Neutrophil (primary cell): ENCODE measurements at regions not wholly inside any gene's neighbourhood (a gene's known extent, or its start where the extent isn't known, plus 50 kb on each side); places are given as distances from the start of the nearest gene placed in this dataset.

ENCODE experiments used
- H3K27ac ChIP-seq: fragments of 200-600 bp; sonication (generic); 2 replicates; pipeline ENCODE4 v1.5.1; 2016; ENCODE audit warnings: mild to moderate bottlenecking, moderate library complexity
- H3K27me3 ChIP-seq: fragments of 200-600 bp; sonication (generic); 2 replicates; pipeline ENCODE4 v1.6.0; 2016; ENCODE audit warnings: mild to moderate bottlenecking
- H3K36me3 ChIP-seq: fragments of 200-600 bp; sonication (generic); 2 replicates; pipeline ENCODE4 v1.5.1; 2017
- H3K4me1 ChIP-seq, 2 experiments: fragments of 200-600 bp in 1 of 2; sonication (generic) in 1 of 2; 1 replicate in 1 of 2; 2 replicates in 1 of 2; pipeline versions ENCODE4 v1.5.1 to v1.6.1; 2013 to 2016; ENCODE audit warnings: low read depth in 1 of 2, low read length in 1 of 2, mild to moderate bottlenecking in 1 of 2, moderate library complexity in 1 of 2; ENCODE audit not compliant: control insufficient read depth in 1 of 2, insufficient read depth in 1 of 2
- H3K4me3 ChIP-seq, 2 experiments: fragments of 200-600 bp in 1 of 2; sonication (generic) in 1 of 2; 1 replicate in 1 of 2; 2 replicates in 1 of 2; pipeline ENCODE4 v1.5.1; 2013 to 2016; ENCODE audit warnings: low read depth in 1 of 2, low read length in 1 of 2, mild to moderate bottlenecking in 1 of 2, moderate library complexity in 1 of 2
- H3K9me3 ChIP-seq: fragments of 200-600 bp; sonication (generic); 2 replicates; pipeline ENCODE4 v1.5.1; 2016
- CTCF ChIP-seq: fragments of 200-600 bp; sonication (generic); IDR thresholded peaks from 2 replicates; pipeline ENCODE4 v1.5.1; 2016; ENCODE audit warnings: antibody characterized with exemption

GRCh38 chr12:128007250-128007649 lies 259.7 kb upstream of the TMEM132C start:
- Histone ChIP-seq H3K4me3 (no peak overlapping the region), H3K36me3 (no peaks in the 10 kb centered on the region), H3K27me3 (no peaks in the 10 kb centered on the region), H3K4me1 (no peaks in the 10 kb centered on the region), H3K27ac (no peak overlapping the region), H3K9me3 (no peaks in the 10 kb centered on the region)
- no peak for TF ChIP-seq CTCF

- Histone ChIP-seq H3K4me3 (no peak overlapping the region), H3K36me3 (no peaks in the 10 kb centered on the region), H3K27ac (no peak overlapping the region), H3K9me3 (no peaks in the 10 kb centered on the region), H3K27me3 (no peaks in the 10 kb centered on the region), H3K4me1 (no peaks in the 10 kb centered on the region)
- TF ChIP-seq CTCF, result no peak
These were observed 258.6 kb upstream of the TMEM132C start for GRCh38 chr12:128008341-128008740.

DNA sequence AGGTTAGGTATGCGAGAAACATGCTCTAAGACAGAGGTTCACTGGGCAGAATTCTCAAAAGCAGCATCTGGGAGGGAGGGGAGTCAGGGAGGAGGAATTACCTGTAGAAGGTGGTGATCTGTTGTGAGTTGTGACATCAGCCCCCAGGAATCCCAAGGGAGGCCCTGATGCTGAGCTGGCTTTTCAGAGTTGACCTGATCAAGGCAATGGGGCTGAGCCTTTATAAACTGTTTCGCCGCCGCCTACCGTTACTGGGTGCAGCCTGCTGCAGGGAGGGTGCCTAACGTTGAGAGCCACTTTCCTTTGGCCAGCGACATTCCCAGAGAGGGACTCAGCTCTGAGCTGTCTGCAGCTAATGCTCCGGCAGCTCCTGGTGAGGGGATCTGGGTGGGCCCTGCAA lies 257.9 kb upstream of the TMEM132C start:
- H3K36me3 ChIP-seq, result no peaks in the 10 kb centered on the region
- no peaks in the 10 kb centered on the region for H3K27me3 ChIP-seq
- H3K27ac ChIP-seq, result no peak overlapping the region
- no peaks in the 10 kb centered on the region for H3K9me3 ChIP-seq
- H3K4me3 ChIP-seq, result no peak overlapping the region
- TF ChIP-seq CTCF, result no peak
- no peaks in the 10 kb centered on the region for H3K4me1 ChIP-seq

DNA sequence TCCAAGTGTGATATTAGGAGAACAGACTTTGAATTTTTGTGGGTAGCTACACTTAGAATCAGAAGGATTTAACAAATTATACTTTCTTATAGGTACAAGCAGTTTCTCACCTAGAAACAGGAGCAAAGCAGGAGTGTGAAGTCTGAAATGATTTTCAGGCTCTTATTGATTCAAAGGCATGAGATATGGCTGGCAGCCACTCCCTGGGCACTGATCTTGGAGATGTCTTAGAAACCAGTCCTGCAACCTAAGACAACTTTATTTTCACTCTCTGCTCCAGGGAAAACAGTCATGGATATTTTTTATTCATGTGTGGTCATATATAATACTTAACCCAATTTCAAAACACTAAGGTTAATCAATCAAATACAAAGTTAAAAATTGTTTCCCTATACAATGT lies 254.9 kb upstream of the TMEM132C start:
- no peaks in the 10 kb centered on the region for H3K9me3 ChIP-seq
- no peak for TF ChIP-seq CTCF

GRCh38 chr12:128015276-128015675 lies 251.7 kb upstream of the TMEM132C start:
- TF ChIP-seq CTCF, result no peak
- Histone ChIP-seq H3K4me3 (no peak overlapping the region), H3K27me3 (no peaks in the 10 kb centered on the region), H3K36me3 (no peaks in the 10 kb centered on the region), H3K9me3 (no peaks in the 10 kb centered on the region), H3K4me1 (no peaks in the 10 kb centered on the region), H3K27ac (no peak overlapping the region)

More for the DNA sequence above, 254.9 kb upstream of the TMEM132C start:
- H3K4me3 ChIP-seq, result no peak overlapping the region
- no peaks in the 10 kb centered on the region for H3K27me3 ChIP-seq
- H3K27ac ChIP-seq, result no peak overlapping the region
- H3K4me1 ChIP-seq, result no peaks in the 10 kb centered on the region
- no peaks in the 10 kb centered on the region for H3K36me3 ChIP-seq

DNA sequence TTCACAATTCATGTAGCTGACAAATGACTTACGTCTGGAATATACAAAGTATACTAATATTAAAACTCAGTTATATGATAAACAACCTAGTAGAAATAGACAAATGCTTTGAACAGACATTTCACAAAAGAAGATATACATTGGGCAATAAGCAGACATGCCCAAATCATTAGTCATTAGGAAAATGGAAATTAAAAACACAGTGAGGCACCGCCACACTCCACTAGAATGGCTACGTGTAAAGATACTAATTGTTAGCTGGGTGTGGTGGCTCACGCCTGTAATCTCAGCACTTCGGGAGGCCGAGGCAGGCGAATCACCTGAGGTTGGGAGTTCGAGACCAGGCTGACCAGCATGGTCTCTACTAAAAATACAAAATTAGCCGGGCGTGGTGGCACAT lies 248.9 kb upstream of the TMEM132C start:
- H3K27ac ChIP-seq, result no peak overlapping the region
- no peaks in the 10 kb centered on the region for H3K4me1 ChIP-seq
- H3K36me3 ChIP-seq, result no peaks in the 10 kb centered on the region
- no peak for TF ChIP-seq CTCF
- H3K9me3 ChIP-seq, result no peaks in the 10 kb centered on the region
- H3K4me3 ChIP-seq, result no peak overlapping the region
- no peaks in the 10 kb centered on the region for H3K27me3 ChIP-seq
